Smooth muscle cell (in vitro differentiated cells): ENCODE measurements at regions not wholly inside any gene's neighbourhood (a gene's known extent, or its start where the extent isn't known, plus 50 kb on each side); places are given as distances from the start of the nearest gene placed in this dataset.

ENCODE experiments used
- DNase-seq: peaks from one replicate; lab custom pipeline; 2025; ENCODE audit not compliant: unreplicated experiment; lab: John Stamatoyannopoulos, UW
- H2AFZ ChIP-seq: fragments of 200-600 bp; sonication (generic); 2 replicates; pipeline ENCODE4 v1.6.0; 2016; ENCODE audit warnings: antibody characterized with exemption, low read depth, mild to moderate bottlenecking
- H3F3A ChIP-seq: fragments of 200-600 bp; sonication (generic); 2 replicates; pipeline ENCODE4 v1.6.0; 2017; ENCODE audit warnings: antibody characterized with exemption, low read depth
- H3K27ac ChIP-seq: fragments of 200-600 bp; sonication (generic); 2 replicates; pipeline ENCODE4 v1.5.1; 2016; ENCODE audit warnings: low read depth, mild to moderate bottlenecking
- H3K27me3 ChIP-seq: fragments of 200-600 bp; sonication (generic); 2 replicates; pipeline ENCODE4 v1.6.1; 2016; ENCODE audit warnings: low read depth, mild to moderate bottlenecking
- H3K36me3 ChIP-seq: fragments of 200-600 bp; sonication (generic); 2 replicates; pipeline ENCODE4 v1.5.1; 2016; ENCODE audit warnings: low read depth
- H3K4me1 ChIP-seq: fragments of 200-600 bp; sonication (generic); 2 replicates; pipeline ENCODE4 v1.5.1; 2016; ENCODE audit warnings: low read depth
- H3K4me2 ChIP-seq: fragments of 200-600 bp; sonication (generic); 2 replicates; pipeline ENCODE4 v1.6.0; 2016; ENCODE audit warnings: mild to moderate bottlenecking
- H3K4me3 ChIP-seq: fragments of 200-600 bp; sonication (generic); 2 replicates; pipeline ENCODE4 v1.5.1; 2016; ENCODE audit warnings: mild to moderate bottlenecking
- H3K79me2 ChIP-seq: fragments of 200-600 bp; sonication (generic); 2 replicates; pipeline ENCODE4 v1.6.0; 2016; ENCODE audit warnings: low read depth, mild to moderate bottlenecking
- H3K9ac ChIP-seq: fragments of 200-600 bp; sonication (generic); 2 replicates; pipeline ENCODE4 v1.6.0; 2016; ENCODE audit warnings: low read depth
- H3K9me3 ChIP-seq: fragments of 200-600 bp; sonication (generic); replicated peaks from 2 replicates; pipeline ENCODE4 v1.5.1; 2016; ENCODE audit warnings: low read depth
- H4K20me1 ChIP-seq: fragments of 200-600 bp; sonication (generic); 2 replicates; pipeline ENCODE4 v1.6.0; 2016; ENCODE audit warnings: low read depth
- CTCF ChIP-seq: fragments of 200-600 bp; sonication (generic); IDR thresholded peaks from 2 replicates; pipeline ENCODE4 v1.5.1; 2017; ENCODE audit warnings: borderline replicate concordance, mild to moderate bottlenecking, antibody characterized with exemption; ENCODE audit not compliant: insufficient read depth, poor library complexity, severe bottlenecking
- WGBS: methylation state at CpG from one replicate; pipeline ENCODE4 v1.1.7; 2016; ENCODE audit warnings: low lambda C conversion rate; 5-methylcytosine and 5-hydroxymethylcytosine counted together

DNA sequence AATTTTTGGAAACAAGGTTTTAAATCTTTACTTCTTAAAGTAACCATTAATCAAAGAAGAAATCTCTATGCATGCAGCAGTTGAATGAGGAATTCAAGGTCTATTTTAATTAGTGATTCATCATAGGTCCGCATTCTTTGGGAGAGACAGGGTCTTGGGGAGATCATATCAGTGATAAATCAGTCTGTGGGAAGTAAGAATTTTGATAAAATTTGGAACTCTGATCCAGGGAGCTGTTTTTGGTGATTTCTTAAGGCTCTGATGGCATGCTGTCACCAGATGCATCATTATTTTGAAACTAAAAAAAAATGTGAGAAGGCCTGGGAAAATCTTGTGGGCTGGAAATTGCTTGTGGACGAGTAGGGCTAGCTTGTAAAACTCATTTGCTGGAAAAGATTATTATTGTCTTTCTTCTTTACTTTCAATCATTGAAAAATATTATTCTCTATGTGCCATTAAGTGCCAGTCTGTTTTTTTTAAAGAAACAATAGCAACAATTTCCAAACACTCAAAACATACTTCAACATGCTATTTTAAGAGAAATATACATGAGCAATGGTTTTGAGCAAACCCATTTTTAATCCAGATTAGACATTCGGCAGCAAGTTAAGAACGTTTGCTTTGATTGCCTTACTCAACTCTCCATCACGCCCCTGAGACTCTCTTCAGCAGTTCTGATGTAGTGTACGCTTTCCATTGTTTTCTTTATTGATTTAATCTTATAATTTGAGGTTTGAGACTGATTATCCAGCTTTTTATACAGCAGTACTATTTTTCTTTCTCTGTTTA is 62.6 kb downstream of the ZBTB18 start:
- no peak overlapping the region for H2AFZ ChIP-seq
- H3K79me2 ChIP-seq: no peaks in the 10 kb centered on the region
- no peaks in the 10 kb centered on the region for H3K36me3 ChIP-seq
- 68% methylated on average over 6 of the region's 6 CpGs for WGBS
- no peak for DNase-seq
- no peak overlapping the region for H3K4me2 ChIP-seq
- H3K4me3 ChIP-seq: no peak overlapping the region
- no peaks in the 10 kb centered on the region for H4K20me1 ChIP-seq
- H3K4me1 ChIP-seq: peaks cover 5% of the 10 kb centered on the region
- no peak for TF ChIP-seq CTCF
- no peak overlapping the region for H3K27ac ChIP-seq
- H3K27me3 ChIP-seq: peaks cover 14% of the 10 kb centered on the region
- H3K9ac ChIP-seq: no peak overlapping the region
- peaks cover 7% of the 10 kb centered on the region for H3F3A ChIP-seq
- no peaks in the 10 kb centered on the region for H3K9me3 ChIP-seq

DNA sequence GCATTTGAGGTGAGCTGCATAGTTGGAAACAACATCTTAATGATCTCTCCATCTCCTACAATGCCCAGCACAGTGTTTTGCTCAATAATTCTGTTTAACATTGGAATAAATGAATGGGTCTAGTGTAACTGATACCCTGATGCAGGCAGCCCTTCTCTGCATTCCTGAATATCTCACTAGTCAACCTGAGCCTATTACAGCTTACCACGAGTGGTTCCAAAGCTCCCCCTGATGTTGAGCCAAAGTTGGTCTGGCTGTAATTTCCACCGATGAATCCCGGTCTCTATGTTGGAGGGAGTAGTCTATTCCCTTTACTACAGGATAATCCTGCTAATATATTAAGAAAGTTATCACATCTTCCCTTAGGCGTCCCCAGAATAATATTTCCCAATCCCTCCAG is 63.8 kb downstream of the ZBTB18 start:
- no peaks in the 10 kb centered on the region for H3K79me2 ChIP-seq
- H3K27ac ChIP-seq: no peak overlapping the region
- no peaks in the 10 kb centered on the region for H3K36me3 ChIP-seq
- 79% methylated on average over 4 of the region's 4 CpGs for WGBS
- H3K27me3 ChIP-seq: peaks cover 10% of the 10 kb centered on the region
- H3K9ac ChIP-seq: no peak overlapping the region
- DNase-seq: no peak
- no peak overlapping the region for H2AFZ ChIP-seq
- peaks cover 7% of the 10 kb centered on the region for H3F3A ChIP-seq
- peaks cover 5% of the 10 kb centered on the region for H3K4me1 ChIP-seq
- H3K9me3 ChIP-seq: no peaks in the 10 kb centered on the region
- no peak overlapping the region for H3K4me2 ChIP-seq
- H4K20me1 ChIP-seq: no peaks in the 10 kb centered on the region
- no peak overlapping the region for H3K4me3 ChIP-seq
- TF ChIP-seq CTCF: no peak

DNA sequence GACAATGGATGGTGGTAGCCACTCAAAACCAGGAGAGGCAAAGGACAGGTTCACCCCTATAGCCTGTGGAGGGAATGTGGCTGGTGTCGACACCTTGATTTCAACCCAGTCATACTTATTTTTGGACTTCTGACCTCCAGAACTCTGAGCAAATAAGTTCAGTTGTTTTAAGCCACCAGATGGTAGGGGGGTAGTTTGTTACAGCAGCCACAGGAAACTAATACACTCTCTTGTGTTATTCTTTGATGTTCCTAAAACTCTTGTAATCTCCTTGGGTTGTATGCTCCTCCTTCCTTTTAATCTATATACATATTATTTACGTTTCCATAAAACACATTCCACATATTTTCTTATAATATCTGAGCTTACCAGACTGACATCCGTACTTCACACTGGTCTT is 65.9 kb downstream of the ZBTB18 start:
- H4K20me1 ChIP-seq: no peaks in the 10 kb centered on the region

More for the DNA sequence above, 65.9 kb downstream of the ZBTB18 start:
- no peak for DNase-seq
- Histone ChIP-seq H3K4me1 (peaks cover 5% of the 10 kb centered on the region), H3F3A (peaks cover 7% of the 10 kb centered on the region), H3K36me3 (no peaks in the 10 kb centered on the region), H3K9me3 (no peaks in the 10 kb centered on the region), H2AFZ (no peak overlapping the region), H3K9ac (no peak overlapping the region), H3K27me3 (peaks cover 2% of the 10 kb centered on the region), H3K4me3 (no peak overlapping the region), H3K79me2 (no peaks in the 10 kb centered on the region), H3K4me2 (no peak overlapping the region), H3K27ac (no peak overlapping the region)
- 96% methylated on average over 3 of the region's 3 CpGs for WGBS
- no peak for TF ChIP-seq CTCF
